ENCODE measurements at regions not wholly inside any gene's neighbourhood (a gene's known extent, or its start where the extent isn't known, plus 50 kb on each side); places are given as distances from the start of the nearest gene placed in this dataset.

DNA sequence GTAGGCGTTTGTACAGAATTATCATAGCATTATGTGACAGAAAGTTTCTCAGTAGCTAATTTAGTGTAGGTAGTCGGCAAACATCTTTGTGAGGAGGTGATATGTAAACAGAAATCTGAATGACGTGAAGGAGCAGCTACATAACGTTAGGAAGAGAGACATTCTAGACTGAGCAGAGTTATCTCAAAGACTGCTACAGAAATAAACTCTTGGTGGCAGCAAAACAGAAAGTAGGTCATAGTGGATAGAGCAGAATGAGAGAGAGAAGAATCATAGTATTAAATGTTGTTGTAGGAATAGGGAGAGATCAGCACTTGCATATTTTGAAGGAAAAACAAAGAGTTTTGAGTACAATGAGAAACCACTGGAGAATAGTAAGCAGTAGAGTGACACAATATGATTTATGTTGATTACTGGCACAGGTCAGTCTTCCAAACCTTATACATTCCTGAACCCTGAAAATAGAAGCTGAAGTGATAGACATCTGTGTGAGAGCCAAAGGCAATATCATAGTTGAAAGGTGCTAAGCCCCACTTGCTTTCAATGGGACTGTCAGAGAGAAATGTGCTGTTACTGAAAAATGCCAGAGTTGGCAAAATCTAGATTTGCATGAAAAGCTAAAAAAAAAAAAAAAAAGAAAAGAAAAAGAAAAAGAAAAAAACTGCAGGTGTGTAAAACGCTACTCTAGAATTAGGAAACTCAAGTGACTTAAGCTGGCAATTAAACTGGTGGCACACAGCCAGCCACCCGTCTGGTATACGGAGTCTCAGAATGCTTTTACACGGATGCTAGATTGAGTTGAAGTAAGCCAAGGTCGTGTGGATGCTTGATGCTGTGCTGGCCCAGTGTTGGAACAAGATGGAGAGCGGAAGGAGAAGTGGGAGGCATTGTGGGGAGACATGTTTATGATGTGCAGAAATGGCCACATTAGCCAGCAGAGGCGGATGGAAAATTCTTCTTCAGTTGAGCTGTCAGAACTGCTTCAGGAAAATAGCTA, 750.2 kb upstream of the HS3ST1 start:
- no peak for DNase-seq (ENCODE audit: low read depth in 2 of 2)

DNA sequence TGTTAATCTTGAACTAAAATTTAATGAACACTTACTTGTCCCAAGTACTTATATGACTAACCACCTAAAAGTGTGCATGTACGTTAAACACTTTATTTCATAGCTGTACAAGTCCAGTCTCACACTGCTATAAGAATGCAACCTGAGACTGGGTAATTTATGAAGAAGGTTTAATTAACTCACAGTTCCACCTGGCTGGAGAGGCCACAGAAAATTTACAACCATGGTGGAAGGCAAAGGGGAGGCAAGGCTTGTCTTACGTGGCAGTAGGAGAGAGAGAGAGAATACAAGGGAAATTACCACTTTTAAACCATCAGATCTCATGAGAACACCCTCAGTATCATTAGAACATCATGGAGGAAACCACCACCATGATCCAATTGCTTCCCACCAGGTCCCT, 748.7 kb upstream of the HS3ST1 start:
- DNase-seq (ENCODE audit: low read depth in 2 of 2) = no peak

GRCh38 chr4:12173496-12173895, 744.8 kb upstream of the HS3ST1 start:
- DNase-seq (ENCODE audit: low read depth in 2 of 2) = no peak

- DNase-seq (ENCODE audit: low read depth in 2 of 2) = no peak
Observed at GRCh38 chr4:12172198-12172973, 743.7 kb upstream of the HS3ST1 start.

DNA sequence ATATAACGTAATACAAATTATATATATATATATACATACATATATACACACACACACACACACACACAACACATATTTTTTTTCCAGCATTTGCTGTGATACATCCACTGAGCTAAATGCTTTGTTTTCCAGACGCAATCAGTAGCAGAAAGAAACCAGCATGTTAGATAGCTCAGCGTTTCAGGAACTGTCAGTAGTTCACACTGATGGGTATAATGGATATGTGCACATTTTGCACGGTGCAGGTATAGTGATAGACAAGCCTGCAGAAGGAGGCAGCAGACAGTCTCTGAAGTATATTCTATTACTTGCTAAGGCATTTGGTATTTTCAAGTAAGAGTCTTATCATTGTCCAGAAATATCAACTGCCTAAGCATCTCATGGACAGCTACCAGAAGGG, 741.6 kb upstream of the HS3ST1 start:
- DNase-seq (ENCODE audit: low read depth in 2 of 2) = no peak

DNA sequence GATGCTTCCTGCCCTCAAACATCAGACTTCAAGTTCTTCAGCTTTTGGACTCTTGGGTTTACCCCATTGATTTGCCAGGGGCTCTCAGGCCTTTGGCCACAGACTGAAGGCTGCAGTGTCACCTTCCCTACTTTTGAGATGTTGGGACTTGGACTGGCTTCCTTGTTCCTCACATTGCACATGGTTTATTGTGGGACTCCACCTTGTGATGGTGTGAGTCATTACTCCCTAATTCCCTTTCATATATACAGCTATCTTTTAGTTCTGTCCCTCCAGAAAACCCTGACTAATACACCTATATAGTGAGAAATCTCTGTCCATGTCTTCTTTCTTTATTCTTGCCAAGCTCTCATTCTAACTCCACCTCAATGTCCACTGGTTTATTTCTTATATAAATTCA, 736.9 kb upstream of the HS3ST1 start:
- DNase-seq (ENCODE audit: low read depth in 2 of 2) = no peak

DNA sequence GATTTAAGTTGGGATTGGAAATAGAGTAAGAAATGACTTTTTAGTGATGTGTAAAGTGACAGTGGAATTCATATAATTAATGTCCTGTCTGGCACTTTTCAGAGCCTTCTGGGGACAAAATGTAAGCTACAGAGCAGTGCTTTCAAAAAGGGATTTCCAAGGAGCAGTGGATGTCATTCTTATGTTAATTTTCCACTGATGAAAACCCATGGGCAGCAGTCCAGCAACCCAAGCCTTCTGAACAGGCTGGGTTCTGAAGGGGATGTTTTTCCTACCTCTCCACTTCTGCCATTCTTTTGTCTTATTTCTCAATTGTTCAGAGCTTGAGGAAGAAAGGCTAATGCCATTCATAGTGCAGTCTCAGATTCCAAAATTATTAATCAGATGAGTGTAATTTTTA, 717.6 kb upstream of the HS3ST1 start:
- DNase-seq (ENCODE audit: low read depth in 2 of 2) = no peak

- no peak for DNase-seq (ENCODE audit: low read depth in 2 of 2)
Observed at GRCh38 chr4:12145768-12146167, 717.1 kb upstream of the HS3ST1 start.

GRCh38 chr4:12145106-12145505, 716.4 kb upstream of the HS3ST1 start:
- DNase-seq (ENCODE audit: low read depth in 2 of 2) = no peak

DNA sequence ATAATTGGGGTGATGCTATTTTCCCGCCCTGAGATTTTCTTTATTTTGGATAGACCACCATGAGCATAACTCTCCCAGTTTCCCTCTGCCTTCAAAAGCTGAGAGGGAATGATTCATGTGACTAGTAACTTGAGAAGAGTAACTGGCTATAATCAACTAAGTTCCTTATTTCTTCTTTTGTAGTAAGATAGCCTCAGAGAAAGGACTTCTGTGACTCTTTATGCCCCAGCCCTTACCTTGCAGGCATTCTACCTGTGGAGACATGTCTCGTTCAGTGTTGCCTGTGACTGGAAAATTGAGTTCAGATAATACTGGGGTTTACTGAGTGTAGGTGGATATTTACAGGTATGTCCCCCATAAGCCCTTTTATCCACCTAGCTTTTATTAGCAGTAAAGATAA, 715.4 kb upstream of the HS3ST1 start:
- no peak for DNase-seq (ENCODE audit: low read depth in 2 of 2)

GRCh38 chr4:12140864-12141263, 712.2 kb upstream of the HS3ST1 start:
- DNase-seq (ENCODE audit: low read depth in 2 of 2) = no peak

DNA sequence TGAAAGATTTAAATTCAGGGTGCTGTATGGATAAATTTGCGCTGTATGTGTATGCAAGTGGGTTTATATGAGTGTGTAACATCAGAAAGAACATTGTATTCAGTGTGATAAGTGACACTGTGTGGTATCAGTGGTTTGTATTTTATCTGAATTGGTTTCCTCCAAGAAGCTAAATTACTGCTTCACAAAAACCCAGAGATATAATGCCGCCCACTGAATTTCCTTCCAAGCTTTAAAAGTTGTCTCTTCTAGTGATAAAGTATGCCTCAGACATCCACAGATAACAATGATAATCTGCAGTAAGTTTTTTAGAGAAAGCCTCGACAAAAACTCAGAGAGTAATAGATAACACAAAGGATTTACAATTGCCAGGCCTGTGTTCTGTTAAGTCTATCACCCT, 710.6 kb upstream of the HS3ST1 start:
- no peak for DNase-seq (ENCODE audit: low read depth in 2 of 2)

DNA sequence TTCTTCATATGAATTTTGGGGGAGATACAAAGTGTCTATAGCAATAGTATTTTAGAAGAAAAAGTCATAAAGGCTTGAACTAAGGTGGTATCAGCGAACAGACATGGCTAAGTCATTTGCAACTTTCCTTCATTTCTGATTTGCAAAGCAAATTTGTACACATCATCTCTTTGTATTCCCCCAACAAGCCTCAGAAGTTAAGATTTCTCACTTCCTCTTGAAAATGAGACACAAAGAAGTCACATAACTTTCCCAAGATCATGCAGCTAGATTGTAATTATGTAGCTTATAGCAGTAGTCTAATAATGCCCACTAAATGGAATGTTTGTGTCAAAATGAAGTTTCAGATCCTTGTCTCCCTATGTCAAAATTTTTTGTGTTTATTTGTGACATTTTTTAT, 709.8 kb upstream of the HS3ST1 start:
- DNase-seq (ENCODE audit: low read depth in 2 of 2) = no peak

DNA sequence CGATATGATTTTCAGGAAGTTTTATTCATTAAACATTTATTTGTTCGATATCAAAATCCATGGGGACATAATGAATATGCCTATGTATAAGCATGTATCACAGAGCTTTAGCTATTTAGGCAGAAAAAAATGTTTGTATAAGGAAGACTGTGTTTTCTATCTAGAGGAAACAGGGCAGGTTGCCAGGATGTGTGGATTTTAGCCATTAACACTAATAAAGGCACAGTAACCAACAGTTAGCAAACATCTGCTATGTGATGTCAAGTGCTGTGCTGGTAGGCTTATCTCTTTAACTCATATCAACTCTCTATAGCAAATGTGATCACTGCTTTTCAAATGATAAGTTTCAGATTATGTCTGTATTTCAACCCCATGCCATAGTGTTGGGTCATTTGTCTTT, 708.9 kb upstream of the HS3ST1 start:
- DNase-seq (ENCODE audit: low read depth in 2 of 2) = no peak

DNA sequence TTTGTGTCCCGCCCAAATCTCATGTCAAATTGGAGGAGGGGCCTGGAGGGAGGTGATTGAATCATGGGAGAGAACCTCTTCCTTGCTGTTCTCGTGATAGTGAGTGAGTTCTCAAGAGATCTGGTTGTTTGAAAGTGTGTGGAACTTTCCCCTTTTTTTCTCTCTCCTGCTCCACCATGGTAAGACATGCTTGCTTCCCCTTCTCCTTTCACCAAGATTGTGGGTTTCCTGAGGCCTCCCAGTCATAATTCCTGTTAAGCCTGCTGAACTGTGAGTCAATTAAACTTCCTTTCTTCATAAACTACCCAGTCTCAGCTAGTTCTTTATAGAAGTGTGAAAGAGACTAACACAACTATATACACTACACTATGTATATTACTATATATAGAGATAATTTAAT, 697.8 kb upstream of the HS3ST1 start:
- DNase-seq (ENCODE audit: low read depth in 2 of 2) = no peak

DNA sequence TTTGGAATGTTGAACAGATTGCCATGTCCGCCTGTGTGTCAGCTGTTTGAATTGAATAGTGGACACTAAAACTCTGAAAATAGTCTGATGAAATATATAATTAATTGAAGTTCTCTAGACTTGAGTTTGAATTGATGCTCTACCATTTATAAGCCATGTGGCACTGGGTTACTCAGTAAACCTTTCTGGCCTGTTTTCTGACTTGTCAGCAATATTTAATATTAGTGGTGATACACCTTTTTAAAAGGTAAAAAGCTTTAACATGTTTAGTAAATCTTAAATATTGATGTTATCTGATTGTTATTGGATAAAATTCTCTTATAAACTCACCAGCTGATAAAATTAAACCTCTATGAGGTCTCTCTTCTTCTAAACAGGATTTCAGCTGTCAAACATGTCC, 695.4 kb upstream of the HS3ST1 start:
- DNase-seq (ENCODE audit: low read depth in 2 of 2) = no peak

GRCh38 chr4:12123707-12124106, 695.0 kb upstream of the HS3ST1 start:
- no peak for DNase-seq (ENCODE audit: low read depth in 2 of 2)

DNA sequence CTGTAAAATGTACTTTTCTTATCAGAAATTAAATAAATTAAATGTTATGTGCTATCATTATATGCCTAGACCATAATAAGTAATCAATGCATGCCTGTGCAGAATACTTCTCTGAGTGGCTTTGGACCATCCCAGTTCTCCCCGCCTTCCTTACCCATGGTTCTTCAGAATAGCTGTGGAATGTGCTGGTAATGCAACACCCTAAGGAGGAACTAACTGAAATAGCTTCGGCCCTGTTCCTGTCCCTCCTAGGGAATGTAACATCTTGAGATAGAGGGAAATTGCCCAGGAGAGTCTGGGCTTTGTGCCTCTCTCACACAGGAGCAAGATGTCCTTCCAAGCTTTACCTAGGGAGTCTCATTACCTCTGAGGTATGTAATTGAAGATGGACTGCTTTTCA, 693.6 kb upstream of the HS3ST1 start:
- no peak for DNase-seq (ENCODE audit: low read depth in 2 of 2)

DNA sequence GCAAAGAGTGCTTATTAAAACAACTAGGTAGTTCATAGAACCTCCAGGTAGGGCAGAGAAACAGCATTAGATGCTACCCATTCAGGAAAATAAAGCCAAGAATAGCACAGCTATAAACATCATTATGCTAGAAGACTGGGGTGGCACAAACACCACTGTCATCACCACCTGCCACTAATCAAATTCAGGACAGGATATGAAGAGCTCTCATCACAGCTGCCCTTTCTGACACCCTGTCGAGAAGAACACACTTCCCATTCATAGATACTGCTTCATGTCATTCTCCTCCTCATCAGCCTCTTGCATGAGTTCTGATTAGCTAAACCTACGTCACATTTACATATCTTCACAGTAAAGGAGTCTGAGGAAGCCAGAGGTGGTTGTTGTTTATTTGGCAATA, 692.3 kb upstream of the HS3ST1 start:
- no peak for DNase-seq (ENCODE audit: low read depth in 2 of 2)

GRCh38 chr4:12118651-12119213, 690.0 kb upstream of the HS3ST1 start:
- no peak for DNase-seq (ENCODE audit: low read depth in 2 of 2)

GRCh38 chr4:12116009-12116552, 687.4 kb upstream of the HS3ST1 start:
- DNase-seq (ENCODE audit: low read depth in 2 of 2) = no peak

- no peak for DNase-seq (ENCODE audit: low read depth in 2 of 2)
Observed at GRCh38 chr4:12110627-12111026, 681.9 kb upstream of the HS3ST1 start.
